ENCODE measurements at regions not wholly inside any gene's neighbourhood (a gene's known extent, or its start where the extent isn't known, plus 50 kb on each side); places are given as distances from the start of the nearest gene placed in this dataset.

DNA sequence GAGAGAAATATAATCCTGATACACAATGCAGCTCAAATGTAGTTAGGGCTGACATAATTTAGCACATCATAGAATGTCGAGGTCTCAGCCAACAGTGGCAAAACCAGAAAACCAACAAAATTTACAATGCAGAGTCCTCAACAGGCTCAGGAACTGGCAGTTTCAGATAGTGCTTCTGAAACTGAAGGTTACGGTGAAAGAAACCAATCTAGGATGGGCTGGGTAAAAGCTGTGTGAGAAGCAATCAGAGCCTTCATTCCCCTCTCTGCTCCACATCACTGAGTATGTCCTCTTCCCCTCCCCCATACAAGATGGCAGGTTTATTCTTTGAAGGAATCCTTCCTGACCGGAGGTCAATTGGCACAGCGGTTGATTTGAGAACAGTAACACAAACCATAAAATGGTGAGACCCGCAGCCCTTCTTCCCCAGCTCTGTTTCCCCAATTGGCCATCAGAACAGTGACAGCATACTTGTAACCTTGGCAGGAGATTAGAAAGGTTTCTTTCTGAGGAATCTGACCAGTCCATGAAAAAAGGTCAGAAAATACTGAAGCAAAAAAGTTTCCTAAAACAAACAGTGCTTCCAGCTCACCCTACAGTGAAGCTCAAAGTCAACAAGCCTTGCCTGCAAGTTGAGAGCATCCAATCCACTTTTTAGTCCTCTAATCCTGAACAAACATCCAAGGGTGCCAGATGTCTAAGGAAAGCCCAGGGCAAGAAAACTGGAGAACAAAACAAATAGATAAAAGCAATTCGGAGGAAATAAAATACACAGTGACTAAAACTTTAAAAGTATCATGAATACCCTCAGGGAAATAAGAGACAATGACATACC lies 53.9 kb upstream of the IL6 start:
- TF ChIP-seq POLR2A (IDR thresholded peaks at IDR 0.05), result no peak
- TF ChIP-seq, protein P1, sequence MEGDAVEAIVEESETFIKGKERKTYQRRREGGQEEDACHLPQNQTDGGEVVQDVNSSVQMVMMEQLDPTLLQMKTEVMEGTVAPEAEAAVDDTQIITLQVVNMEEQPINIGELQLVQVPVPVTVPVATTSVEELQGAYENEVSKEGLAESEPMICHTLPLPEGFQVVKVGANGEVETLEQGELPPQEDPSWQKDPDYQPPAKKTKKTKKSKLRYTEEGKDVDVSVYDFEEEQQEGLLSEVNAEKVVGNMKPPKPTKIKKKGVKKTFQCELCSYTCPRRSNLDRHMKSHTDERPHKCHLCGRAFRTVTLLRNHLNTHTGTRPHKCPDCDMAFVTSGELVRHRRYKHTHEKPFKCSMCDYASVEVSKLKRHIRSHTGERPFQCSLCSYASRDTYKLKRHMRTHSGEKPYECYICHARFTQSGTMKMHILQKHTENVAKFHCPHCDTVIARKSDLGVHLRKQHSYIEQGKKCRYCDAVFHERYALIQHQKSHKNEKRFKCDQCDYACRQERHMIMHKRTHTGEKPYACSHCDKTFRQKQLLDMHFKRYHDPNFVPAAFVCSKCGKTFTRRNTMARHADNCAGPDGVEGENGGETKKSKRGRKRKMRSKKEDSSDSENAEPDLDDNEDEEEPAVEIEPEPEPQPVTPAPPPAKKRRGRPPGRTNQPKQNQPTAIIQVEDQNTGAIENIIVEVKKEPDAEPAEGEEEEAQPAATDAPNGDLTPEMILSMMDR (IDR thresholded peaks at IDR 0.05), result no peak
